ENCODE measurements at regions not wholly inside any gene's neighbourhood (a gene's known extent, or its start where the extent isn't known, plus 50 kb on each side); places are given as distances from the start of the nearest gene placed in this dataset.
"Not testable (repeated sequence)": the region's sequence is repeated elsewhere in the genome, so short reads cannot be mapped to it uniquely, and the experiment has no call there.

- no peak for TF ChIP-seq NFRKB (IDR thresholded peaks at IDR 0.05)
- POLR2A ChIA-PET = no interaction called here
- CTCF ChIA-PET = interaction anchor here (0.7 to 3.1 kb wide), 13 partner anchors 10 to 977 kb away, joined by 3 to 15 read pairs (median 4); no protein-coding TSS in a partner anchor
- DNase-seq (ENCODE audit: extremely low spot score) = no peak
Measured at GRCh38 chr4:173991316-173991715, 292.2 kb downstream of the FBXO8 start.

- CTCF ChIA-PET = interaction anchor here (0.6 to 3.1 kb wide), 24 partner anchors 8 to 977 kb away, joined by 3 to 15 read pairs (median 4); no protein-coding TSS in a partner anchor
- no peak for DNase-seq (ENCODE audit: extremely low spot score)
- POLR2A ChIA-PET = interaction anchor here (1.4 kb wide), 1 partner anchor 458 kb away, joined by 3 read pairs; no protein-coding TSS in a partner anchor
- no peak for TF ChIP-seq ELF4 (IDR thresholded peaks at IDR 0.05)
- no peak for TF ChIP-seq TARDBP (IDR thresholded peaks at IDR 0.05)
- no peak for TF ChIP-seq L3MBTL2 (conservative IDR thresholded peaks at IDR 0.05)
- no peak for TF ChIP-seq FOXK2 (IDR thresholded peaks at IDR 0.05)
Measured at GRCh38 chr4:173990869-173991210, 292.6 kb downstream of the FBXO8 start.

- ChIA-PET POLR2A (interaction anchor here (1.4 kb wide), 1 partner anchor 458 kb away, joined by 3 read pairs; no protein-coding TSS in a partner anchor), CTCF (interaction anchor here (0.6 to 3.1 kb wide), 30 partner anchors 9 to 976 kb away, joined by 3 to 15 read pairs (median 4); no protein-coding TSS in a partner anchor)
- DNase-seq (ENCODE audit: extremely low spot score) = peak; percentile 34
- TF ChIP-seq ELF4 (IDR thresholded peaks at IDR 0.05) = no peak
- TF ChIP-seq BHLHE40 (IDR thresholded peaks at IDR 0.05; ENCODE audit: borderline replicate concordance) = no peak
- no peak for TF ChIP-seq SUZ12 (IDR thresholded peaks at IDR 0.05)
- no peak for TF ChIP-seq PKNOX1 (IDR thresholded peaks at IDR 0.05)
- TF ChIP-seq ARNT (IDR thresholded peaks at IDR 0.05) = no peak
- no peak for TF ChIP-seq HDGF (IDR thresholded peaks at IDR 0.05; ENCODE audit: borderline replicate concordance)
- TF ChIP-seq LEF1 (IDR thresholded peaks at IDR 0.05; ENCODE audit: borderline replicate concordance) = no peak
- TF ChIP-seq SP1 (IDR thresholded peaks at IDR 0.05) = no peak
- TF ChIP-seq CTBP1 (IDR thresholded peaks at IDR 0.05; ENCODE audit: borderline replicate concordance) = no peak
- TF ChIP-seq L3MBTL2 (conservative IDR thresholded peaks at IDR 0.05) = no peak
Measured at GRCh38 chr4:173990126-173990868, 293.2 kb downstream of the FBXO8 start.

- POLR2A ChIA-PET; CTCF ChIA-PET; DNase-seq (ENCODE audit: extremely low spot score): not testable (repeated sequence)
Measured at GRCh38 chr4:173963523-173963922, 319.9 kb downstream of the FBXO8 start.

- no peak for DNase-seq (ENCODE audit: extremely low spot score)
- CTCF ChIA-PET = no interaction called here
- POLR2A ChIA-PET = no interaction called here
- TF ChIP-seq ARNT (IDR thresholded peaks at IDR 0.05) = no peak
- TF ChIP-seq CTBP1 (IDR thresholded peaks at IDR 0.05; ENCODE audit: borderline replicate concordance) = no peak
- no peak for TF ChIP-seq TARDBP (IDR thresholded peaks at IDR 0.05)
- no peak for TF ChIP-seq ZNF384 (IDR thresholded peaks at IDR 0.05)
- no peak for TF ChIP-seq SUZ12 (IDR thresholded peaks at IDR 0.05)
- no peak for TF ChIP-seq LEF1 (IDR thresholded peaks at IDR 0.05; ENCODE audit: borderline replicate concordance)
- no peak for TF ChIP-seq BHLHE40 (IDR thresholded peaks at IDR 0.05; ENCODE audit: borderline replicate concordance)
- TF ChIP-seq SP1 (IDR thresholded peaks at IDR 0.05) = no peak
- no peak for TF ChIP-seq NFRKB (IDR thresholded peaks at IDR 0.05)
- TF ChIP-seq FOXM1 (IDR thresholded peaks at IDR 0.05; ENCODE audit: borderline replicate concordance) = no peak
- TF ChIP-seq L3MBTL2 (conservative IDR thresholded peaks at IDR 0.05) = no peak
- no peak for TF ChIP-seq ELF4 (IDR thresholded peaks at IDR 0.05)
- TF ChIP-seq FOXK2 (IDR thresholded peaks at IDR 0.05) = no peak
- no peak for TF ChIP-seq HDGF (IDR thresholded peaks at IDR 0.05; ENCODE audit: borderline replicate concordance)
- no peak for TF ChIP-seq FOXA1 (IDR thresholded peaks at IDR 0.05)
- TF ChIP-seq PKNOX1 (IDR thresholded peaks at IDR 0.05) = no peak
Measured at GRCh38 chr4:173960398-173960797, 323.1 kb downstream of the FBXO8 start.

- no peak for TF ChIP-seq BHLHE40 (IDR thresholded peaks at IDR 0.05; ENCODE audit: borderline replicate concordance)
- POLR2A ChIA-PET = no interaction called here
- no peak for DNase-seq (ENCODE audit: extremely low spot score)
- CTCF ChIA-PET = no interaction called here
Measured at GRCh38 chr4:173958445-173958844, 325.0 kb downstream of the FBXO8 start.

GRCh38 chr4:173943547-173943946 is 339.9 kb downstream of the FBXO8 start:
- ChIA-PET POLR2A (no interaction called here), CTCF (no interaction called here)
- TF ChIP-seq SUZ12 (IDR thresholded peaks at IDR 0.05) = no peak
- TF ChIP-seq CTBP1 (IDR thresholded peaks at IDR 0.05; ENCODE audit: borderline replicate concordance) = no peak
- no peak for TF ChIP-seq FOXA1 (IDR thresholded peaks at IDR 0.05)
- TF ChIP-seq ELF4 (IDR thresholded peaks at IDR 0.05) = no peak
- no peak for DNase-seq (ENCODE audit: extremely low spot score)

- POLR2A ChIA-PET = no interaction called here
- DNase-seq (ENCODE audit: extremely low spot score) = no peak
- no peak for TF ChIP-seq LEF1 (IDR thresholded peaks at IDR 0.05; ENCODE audit: borderline replicate concordance)
- no peak for TF ChIP-seq SUZ12 (IDR thresholded peaks at IDR 0.05)
- TF ChIP-seq PKNOX1 (IDR thresholded peaks at IDR 0.05) = no peak
- TF ChIP-seq HDGF (IDR thresholded peaks at IDR 0.05; ENCODE audit: borderline replicate concordance) = no peak
- no peak for TF ChIP-seq BHLHE40 (IDR thresholded peaks at IDR 0.05; ENCODE audit: borderline replicate concordance)
- TF ChIP-seq ZNF384 (IDR thresholded peaks at IDR 0.05) = no peak
- TF ChIP-seq FOXM1 (IDR thresholded peaks at IDR 0.05; ENCODE audit: borderline replicate concordance) = no peak
- TF ChIP-seq NFRKB (IDR thresholded peaks at IDR 0.05) = no peak
- no peak for TF ChIP-seq ARNT (IDR thresholded peaks at IDR 0.05)
- CTCF ChIA-PET = interaction anchor here (0.6 to 1.5 kb wide), 2 partner anchors 38 to 50 kb away, joined by 3 read pairs; no protein-coding TSS in a partner anchor
Measured at GRCh38 chr4:173940146-173940545, 343.3 kb downstream of the FBXO8 start.

Measured in HEK293T (cell line).